ENCODE measurements at regions not wholly inside any gene's neighbourhood (a gene's known extent, or its start where the extent isn't known, plus 50 kb on each side); places are given as distances from the start of the nearest gene placed in this dataset.

DNA sequence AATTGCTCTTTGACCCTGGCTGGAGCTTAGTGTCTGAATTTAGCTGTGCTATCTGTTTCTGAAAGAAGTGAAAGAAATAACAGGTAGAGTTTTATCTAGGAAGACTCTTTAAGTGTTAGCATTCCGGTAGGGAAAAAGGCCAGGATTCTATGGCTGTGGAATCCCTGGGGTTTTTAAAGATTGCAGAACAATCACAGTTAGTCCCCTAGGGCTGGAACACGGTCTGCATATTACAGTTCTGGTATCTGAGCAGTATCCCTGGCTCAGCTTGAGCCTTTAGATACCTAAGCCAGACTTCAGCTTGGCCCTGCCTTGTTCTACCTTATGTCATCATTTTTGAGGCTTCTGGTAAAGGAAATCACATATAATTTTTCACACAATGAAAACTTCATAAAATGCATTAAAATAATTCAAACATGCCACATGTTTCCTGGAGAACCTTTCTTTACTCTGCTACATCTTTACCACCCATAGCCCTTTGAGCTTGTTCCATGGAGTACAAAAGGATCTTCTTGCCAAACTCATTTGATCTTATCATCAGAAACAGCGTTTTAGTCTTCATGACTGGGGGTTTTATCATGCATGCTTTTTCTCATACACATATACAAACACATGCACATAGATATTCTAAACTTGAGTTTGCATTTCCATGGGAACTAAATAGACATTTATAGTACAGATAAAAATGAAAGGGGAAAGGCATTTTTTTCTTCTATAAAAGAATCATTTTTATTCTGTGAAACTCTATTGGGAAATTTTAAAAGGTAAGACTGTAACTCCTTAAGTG, 410.8 kb downstream of the CETN3 start:
- H3K4me3 ChIP-seq (ENCODE audit: low read depth in 1 of 2, low read length in 2 of 2), result no peak overlapping the region
- no peaks in the 10 kb centered on the region for H3K9me3 ChIP-seq (ENCODE audit: low read length)
- no peaks in the 10 kb centered on the region for H3K36me3 ChIP-seq (ENCODE audit: insufficient read depth, low read length)
- H3K27ac ChIP-seq (ENCODE audit: low read depth, low read length), result no peak overlapping the region
- H3K27me3 ChIP-seq (ENCODE audit: control insufficient read depth in 1 of 2, insufficient read depth in 2 of 2, low read length in 2 of 2), result no peaks in the 10 kb centered on the region
- H3K4me1 ChIP-seq (ENCODE audit: insufficient read depth, low read length), result no peaks in the 10 kb centered on the region
- H3K9ac ChIP-seq (ENCODE audit: low read length), result no peak overlapping the region

DNA sequence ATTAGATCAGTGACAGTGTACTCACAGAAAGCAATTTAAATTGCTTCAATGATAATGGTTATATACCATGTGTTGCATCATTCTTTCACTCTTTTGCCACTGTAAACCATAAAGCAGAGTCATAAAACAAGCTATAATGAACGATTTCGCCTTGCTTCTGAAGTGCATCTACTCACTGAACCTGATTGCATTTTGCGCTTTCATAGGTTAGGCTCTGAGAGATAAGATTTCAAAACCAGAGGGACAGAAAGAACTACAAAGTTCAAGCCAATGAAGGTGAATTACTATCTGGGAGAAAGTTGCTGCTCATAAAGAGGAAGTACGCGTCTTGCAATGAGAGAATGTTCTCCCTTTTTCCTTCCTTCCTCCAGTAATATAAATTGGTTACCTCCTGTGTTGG, 412.7 kb downstream of the CETN3 start:
- no peaks in the 10 kb centered on the region for H3K36me3 ChIP-seq (ENCODE audit: insufficient read depth, low read length)
- H3K4me1 ChIP-seq (ENCODE audit: insufficient read depth, low read length), result no peaks in the 10 kb centered on the region
- H3K27me3 ChIP-seq (ENCODE audit: control insufficient read depth in 1 of 2, insufficient read depth in 2 of 2, low read length in 2 of 2), result no peaks in the 10 kb centered on the region
- no peak overlapping the region for H3K27ac ChIP-seq (ENCODE audit: low read depth, low read length)
- no peaks in the 10 kb centered on the region for H3K9me3 ChIP-seq (ENCODE audit: low read length)
- H3K4me3 ChIP-seq (ENCODE audit: low read depth in 1 of 2, low read length in 2 of 2), result no peak overlapping the region
- no peak overlapping the region for H3K9ac ChIP-seq (ENCODE audit: low read length)

DNA sequence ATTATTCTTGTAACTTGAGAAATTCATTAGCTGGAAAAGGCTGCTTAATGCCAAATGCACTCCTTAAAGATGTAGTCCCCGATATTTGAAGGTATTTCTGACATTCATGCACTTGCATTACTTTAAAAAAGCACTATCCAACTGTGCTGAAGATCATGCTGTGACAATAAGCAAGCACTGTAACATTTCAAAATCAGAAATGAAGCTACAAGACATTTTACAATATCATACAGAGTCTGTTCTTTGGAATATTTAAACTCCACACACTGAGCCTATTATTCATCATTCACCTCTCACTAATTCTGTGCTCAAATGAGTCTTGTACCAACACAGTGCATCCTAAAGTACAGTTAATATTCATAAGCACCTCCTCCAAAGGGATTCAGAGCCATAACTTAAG, 413.2 kb downstream of the CETN3 start:
- no peak overlapping the region for H3K27ac ChIP-seq (ENCODE audit: low read depth, low read length)
- no peaks in the 10 kb centered on the region for H3K4me1 ChIP-seq (ENCODE audit: insufficient read depth, low read length)
- H3K27me3 ChIP-seq (ENCODE audit: control insufficient read depth in 1 of 2, insufficient read depth in 2 of 2, low read length in 2 of 2), result no peaks in the 10 kb centered on the region
- no peak overlapping the region for H3K4me3 ChIP-seq (ENCODE audit: low read depth in 1 of 2, low read length in 2 of 2)
- H3K36me3 ChIP-seq (ENCODE audit: insufficient read depth, low read length), result no peaks in the 10 kb centered on the region
- H3K9ac ChIP-seq (ENCODE audit: low read length), result no peak overlapping the region
- no peaks in the 10 kb centered on the region for H3K9me3 ChIP-seq (ENCODE audit: low read length)

DNA sequence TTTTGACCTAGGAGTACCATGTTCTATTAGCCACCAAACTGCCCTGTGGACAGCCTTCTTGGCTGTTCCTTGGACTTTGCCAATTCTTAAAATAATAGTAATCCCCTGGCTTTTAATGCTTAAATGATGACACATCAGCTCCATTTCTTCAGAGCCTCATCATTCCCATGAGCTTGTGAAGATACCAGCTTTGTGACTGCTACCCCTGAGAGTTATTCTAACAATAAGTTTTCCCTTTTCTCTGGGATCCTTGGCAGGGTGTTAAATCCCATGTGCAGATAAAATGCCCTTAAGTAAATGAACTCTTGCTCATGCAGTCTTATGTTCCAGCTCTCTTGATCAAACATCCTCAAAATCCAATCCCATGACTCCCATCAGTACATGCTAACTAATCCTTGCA, 415.3 kb downstream of the CETN3 start:
- Histone ChIP-seq H3K9ac (ENCODE audit: low read length) (no peak overlapping the region), H3K4me1 (ENCODE audit: insufficient read depth, low read length) (peaks cover 8% of the 10 kb centered on the region), H3K27me3 (ENCODE audit: control insufficient read depth in 1 of 2, insufficient read depth in 2 of 2, low read length in 2 of 2) (no peaks in the 10 kb centered on the region), H3K9me3 (ENCODE audit: low read length) (no peaks in the 10 kb centered on the region), H3K4me3 (ENCODE audit: low read depth in 1 of 2, low read length in 2 of 2) (no peak overlapping the region), H3K36me3 (ENCODE audit: insufficient read depth, low read length) (no peaks in the 10 kb centered on the region), H3K27ac (ENCODE audit: low read depth, low read length) (no peak overlapping the region)

DNA sequence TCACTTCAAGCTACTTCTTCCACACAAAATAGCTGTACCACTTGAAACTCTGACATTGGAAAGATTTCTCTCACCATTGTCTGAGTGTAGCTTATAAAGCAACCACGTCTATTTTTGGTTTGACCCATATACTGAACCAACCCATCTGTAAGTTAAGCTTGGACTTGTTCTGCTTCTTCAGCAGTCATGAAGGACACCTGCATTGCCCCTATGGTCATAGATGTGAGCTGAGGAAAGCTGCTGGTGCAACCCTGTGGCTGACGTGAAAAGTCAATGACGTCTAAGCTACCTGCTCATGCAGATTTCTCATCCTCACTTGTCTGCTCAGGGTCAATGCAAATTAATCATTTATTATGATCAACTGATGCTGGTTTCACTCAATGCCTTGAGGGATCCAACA, 417.4 kb downstream of the CETN3 start:
- Histone ChIP-seq H3K9me3 (ENCODE audit: low read length) (no peaks in the 10 kb centered on the region), H3K36me3 (ENCODE audit: insufficient read depth, low read length) (no peaks in the 10 kb centered on the region), H3K27ac (ENCODE audit: low read depth, low read length) (no peak overlapping the region), H3K27me3 (ENCODE audit: control insufficient read depth in 1 of 2, insufficient read depth in 2 of 2, low read length in 2 of 2) (no peaks in the 10 kb centered on the region), H3K4me1 (ENCODE audit: insufficient read depth, low read length) (peaks cover 20% of the 10 kb centered on the region), H3K4me3 (ENCODE audit: low read depth in 1 of 2, low read length in 2 of 2) (no peak overlapping the region), H3K9ac (ENCODE audit: low read length) (no peak overlapping the region)

DNA sequence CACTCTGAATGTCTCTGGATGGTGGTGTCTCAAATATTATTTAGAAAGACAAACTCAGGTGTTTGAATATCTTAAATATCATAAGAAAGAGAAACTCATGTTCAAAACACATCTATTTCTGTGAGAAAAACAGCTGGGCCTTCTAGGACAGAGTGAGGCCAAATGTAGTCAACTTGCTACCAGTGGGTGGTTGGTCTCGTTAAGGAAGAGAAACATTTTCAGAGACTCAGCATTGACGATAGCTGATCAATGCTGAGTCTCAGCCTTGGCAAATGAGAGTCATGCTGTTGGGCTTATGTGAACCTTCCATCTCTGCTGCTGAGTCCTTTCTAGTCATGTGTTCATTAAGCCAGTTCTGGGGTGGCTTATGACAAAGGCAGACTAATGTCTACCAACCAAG, 418.0 kb downstream of the CETN3 start:
- no peak overlapping the region for H3K9ac ChIP-seq (ENCODE audit: low read length)
- H3K36me3 ChIP-seq (ENCODE audit: insufficient read depth, low read length), result no peaks in the 10 kb centered on the region
- no peak overlapping the region for H3K4me3 ChIP-seq (ENCODE audit: low read depth in 1 of 2, low read length in 2 of 2)
- H3K4me1 ChIP-seq (ENCODE audit: insufficient read depth, low read length), result peaks cover 20% of the 10 kb centered on the region
- H3K9me3 ChIP-seq (ENCODE audit: low read length), result no peaks in the 10 kb centered on the region
- H3K27ac ChIP-seq (ENCODE audit: low read depth, low read length), result no peak overlapping the region
- no peaks in the 10 kb centered on the region for H3K27me3 ChIP-seq (ENCODE audit: control insufficient read depth in 1 of 2, insufficient read depth in 2 of 2, low read length in 2 of 2)

DNA sequence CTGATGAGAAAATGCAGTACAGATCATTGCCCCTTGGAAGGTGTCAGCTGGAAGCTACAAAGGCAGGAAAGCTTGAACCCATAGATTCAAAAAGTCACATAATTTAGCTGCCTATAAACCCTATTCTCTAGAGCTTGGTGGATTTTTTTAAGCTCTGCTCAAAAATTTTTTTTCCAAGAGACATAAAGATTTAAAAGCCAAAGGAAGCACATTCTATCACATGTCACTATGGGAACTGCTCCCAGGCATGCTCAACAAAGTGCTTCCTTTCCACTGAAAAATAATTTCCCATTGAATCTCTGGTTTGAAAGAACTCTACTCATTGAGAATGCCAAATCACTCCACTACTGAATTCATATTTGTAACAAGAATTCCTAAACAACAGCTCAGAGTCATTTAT, 419.8 kb downstream of the CETN3 start:
- Histone ChIP-seq H3K4me3 (ENCODE audit: low read depth in 1 of 2, low read length in 2 of 2) (no peak overlapping the region), H3K27ac (ENCODE audit: low read depth, low read length) (no peak overlapping the region), H3K9me3 (ENCODE audit: low read length) (no peaks in the 10 kb centered on the region), H3K27me3 (ENCODE audit: control insufficient read depth in 1 of 2, insufficient read depth in 2 of 2, low read length in 2 of 2) (no peaks in the 10 kb centered on the region), H3K36me3 (ENCODE audit: insufficient read depth, low read length) (no peaks in the 10 kb centered on the region), H3K9ac (ENCODE audit: low read length) (no peak overlapping the region), H3K4me1 (ENCODE audit: insufficient read depth, low read length) (peaks cover 20% of the 10 kb centered on the region)

DNA sequence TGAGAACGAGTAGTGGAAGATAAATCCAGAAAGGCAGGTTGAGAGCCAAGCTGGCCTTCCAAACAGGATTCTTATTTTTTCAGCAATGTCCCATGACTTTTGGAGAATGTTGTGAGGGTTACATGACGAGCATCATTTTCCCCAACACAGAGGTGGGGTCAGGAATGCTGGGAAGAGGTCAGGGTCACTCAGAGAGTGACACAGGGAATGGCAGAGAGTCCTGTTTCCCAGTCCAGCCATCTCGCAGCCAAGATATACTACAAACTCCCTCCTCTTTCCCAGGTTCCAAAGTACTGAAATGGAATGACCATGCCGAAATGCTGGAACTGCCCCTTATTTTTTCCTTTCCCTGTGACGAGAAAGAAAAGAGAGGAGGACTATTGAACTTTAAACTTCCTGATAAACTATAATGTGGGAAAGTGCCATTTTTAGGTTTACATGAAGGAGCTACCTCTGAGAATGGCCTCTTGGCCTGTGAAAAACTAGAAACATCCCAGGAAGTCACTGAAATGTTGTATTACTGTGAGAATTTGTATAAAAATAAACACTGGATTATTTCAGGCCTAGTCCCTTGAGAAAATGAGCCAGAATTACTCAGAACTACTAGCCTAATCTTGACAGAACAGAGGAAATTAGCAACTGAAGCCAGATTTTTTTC, 420.4 kb downstream of the CETN3 start:
- Histone ChIP-seq H3K27me3 (ENCODE audit: control insufficient read depth in 1 of 2, insufficient read depth in 2 of 2, low read length in 2 of 2) (no peaks in the 10 kb centered on the region), H3K27ac (ENCODE audit: low read depth, low read length) (no peak overlapping the region), H3K4me1 (ENCODE audit: insufficient read depth, low read length) (peaks cover 20% of the 10 kb centered on the region), H3K4me3 (ENCODE audit: low read depth in 1 of 2, low read length in 2 of 2) (no peak overlapping the region), H3K36me3 (ENCODE audit: insufficient read depth, low read length) (no peaks in the 10 kb centered on the region), H3K9ac (ENCODE audit: low read length) (no peak overlapping the region), H3K9me3 (ENCODE audit: low read length) (no peaks in the 10 kb centered on the region)

DNA sequence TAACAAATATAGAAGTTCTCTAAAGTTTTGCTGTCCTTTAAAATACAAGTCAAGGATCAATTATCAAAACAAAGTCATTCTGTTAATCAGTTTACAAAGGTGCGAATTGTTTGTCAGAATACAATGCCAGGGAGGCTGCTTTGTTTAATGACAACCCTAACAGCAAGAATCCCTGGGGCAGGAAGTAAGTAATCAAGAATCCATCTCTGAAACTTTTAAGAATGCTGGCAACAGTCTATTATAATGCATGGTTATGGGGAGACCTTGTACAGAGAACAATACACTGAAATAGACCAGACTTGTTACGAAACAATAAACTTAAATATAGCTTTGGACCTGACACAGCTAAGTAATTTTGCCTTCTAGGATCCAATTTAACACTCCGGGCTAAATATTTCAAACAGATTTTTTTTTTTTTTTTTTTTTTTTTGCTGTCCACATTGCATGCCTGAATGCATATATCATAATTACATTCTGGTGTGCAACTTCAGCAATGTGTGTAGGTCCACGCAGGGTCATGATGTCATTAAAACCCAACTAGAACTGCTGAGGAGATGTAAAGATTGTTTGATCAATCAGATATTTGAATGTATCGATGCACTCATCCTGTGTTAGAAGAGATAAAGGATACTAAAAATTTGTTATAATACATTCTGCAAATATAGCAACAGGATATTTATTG, 421.3 kb downstream of the CETN3 start:
- no peaks in the 10 kb centered on the region for H3K9me3 ChIP-seq (ENCODE audit: low read length)
- H3K36me3 ChIP-seq (ENCODE audit: insufficient read depth, low read length), result no peaks in the 10 kb centered on the region
- H3K9ac ChIP-seq (ENCODE audit: low read length), result no peak overlapping the region
- H3K4me1 ChIP-seq (ENCODE audit: insufficient read depth, low read length), result peaks cover 20% of the 10 kb centered on the region
- H3K4me3 ChIP-seq (ENCODE audit: low read depth in 1 of 2, low read length in 2 of 2), result no peak overlapping the region
- no peaks in the 10 kb centered on the region for H3K27me3 ChIP-seq (ENCODE audit: control insufficient read depth in 1 of 2, insufficient read depth in 2 of 2, low read length in 2 of 2)
- no peak overlapping the region for H3K27ac ChIP-seq (ENCODE audit: low read depth, low read length)

DNA sequence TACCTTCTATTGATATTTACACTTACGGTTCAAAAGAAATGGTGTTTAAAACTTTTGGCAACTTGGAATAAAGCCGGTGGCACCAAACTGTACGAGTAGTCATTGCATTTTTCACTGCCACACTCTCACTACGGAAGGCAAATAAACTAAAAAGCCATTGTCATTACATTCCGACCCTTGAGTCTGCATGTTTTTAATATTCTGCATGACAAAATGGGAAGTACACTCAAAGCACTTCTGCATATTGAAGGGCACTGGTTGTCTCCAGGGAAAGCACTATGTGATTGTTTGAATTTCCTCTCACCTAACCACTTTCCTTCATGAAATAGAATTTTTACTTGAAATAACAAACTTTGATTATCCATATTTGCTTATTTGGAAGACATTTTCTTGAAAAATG, 426.3 kb downstream of the CETN3 start:
- H3K9me3 ChIP-seq (ENCODE audit: low read length), result no peaks in the 10 kb centered on the region
- no peak overlapping the region for H3K4me3 ChIP-seq (ENCODE audit: low read depth in 1 of 2, low read length in 2 of 2)
- no peaks in the 10 kb centered on the region for H3K27me3 ChIP-seq (ENCODE audit: control insufficient read depth in 1 of 2, insufficient read depth in 2 of 2, low read length in 2 of 2)
- H3K4me1 ChIP-seq (ENCODE audit: insufficient read depth, low read length), result peaks cover 2% of the 10 kb centered on the region
- H3K9ac ChIP-seq (ENCODE audit: low read length), result no peak overlapping the region
- no peak overlapping the region for H3K27ac ChIP-seq (ENCODE audit: low read depth, low read length)
- H3K36me3 ChIP-seq (ENCODE audit: insufficient read depth, low read length), result no peaks in the 10 kb centered on the region

DNA sequence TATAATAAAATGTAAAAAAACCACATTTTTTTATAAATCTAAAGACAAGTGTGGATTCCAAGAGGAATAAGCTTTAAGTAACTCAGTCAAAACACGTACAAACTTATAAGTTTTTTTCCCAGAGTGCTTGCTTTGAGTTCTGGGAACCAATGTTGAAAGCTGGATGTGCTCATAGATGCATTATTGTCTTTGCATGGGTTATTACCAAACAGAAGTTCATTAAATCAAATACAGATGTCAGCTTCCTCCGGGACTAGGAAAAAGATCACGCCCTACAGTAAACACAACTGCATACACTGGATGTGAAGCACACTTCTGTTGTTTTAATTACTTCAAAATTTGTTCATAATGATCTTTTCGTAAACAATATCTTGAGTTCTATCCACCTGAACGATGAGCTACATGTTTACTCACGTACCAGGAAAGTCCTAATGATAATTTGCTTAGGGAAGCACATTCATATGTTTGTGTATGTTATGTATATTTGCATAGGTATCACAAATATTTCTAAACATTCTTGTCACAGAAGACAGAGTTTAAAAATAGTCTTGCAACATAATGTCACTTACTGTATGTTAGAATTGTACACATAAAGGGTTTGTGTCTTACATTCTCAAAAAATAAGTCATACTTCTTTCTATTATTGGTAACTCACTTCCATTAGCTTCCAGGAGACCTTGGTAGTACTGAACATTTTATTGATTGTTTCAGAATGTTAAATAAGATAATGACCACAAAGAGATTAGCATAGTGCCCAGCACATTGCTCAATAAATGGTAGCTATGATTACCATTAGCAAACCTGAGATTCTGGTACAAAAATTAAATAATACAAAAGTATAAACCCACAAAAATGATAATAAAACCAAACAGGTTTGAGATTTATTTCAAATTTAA, 427.4 kb downstream of the CETN3 start:
- no peak overlapping the region for H3K9ac ChIP-seq (ENCODE audit: low read length)
- no peaks in the 10 kb centered on the region for H3K9me3 ChIP-seq (ENCODE audit: low read length)
- no peak overlapping the region for H3K27ac ChIP-seq (ENCODE audit: low read depth, low read length)
- no peak overlapping the region for H3K4me3 ChIP-seq (ENCODE audit: low read depth in 1 of 2, low read length in 2 of 2)
- H3K27me3 ChIP-seq (ENCODE audit: control insufficient read depth in 1 of 2, insufficient read depth in 2 of 2, low read length in 2 of 2), result no peaks in the 10 kb centered on the region
- H3K4me1 ChIP-seq (ENCODE audit: insufficient read depth, low read length), result no peaks in the 10 kb centered on the region
- H3K36me3 ChIP-seq (ENCODE audit: insufficient read depth, low read length), result no peaks in the 10 kb centered on the region

All from muscle layer of colon (tissue), 2 donors.